HEK293 (cell line): ENCODE measurements at regions not wholly inside any gene's neighbourhood (a gene's known extent, or its start where the extent isn't known, plus 50 kb on each side); places are given as distances from the start of the nearest gene placed in this dataset.

Experiments
- CTCF ChIA-PET: fragments of 350-600 bp; formaldehyde crosslinking; extraction: SDS; loops from one replicate; lab custom pipeline; 2021; ENCODE audit warnings: antibody characterized with exemption; lab: Yijun Ruan, JAX
- POLR2A ChIA-PET: fragments of 300-600 bp; formaldehyde crosslinking; extraction: SDS; loops from one replicate; lab custom pipeline; 2020; ENCODE audit warnings: antibody characterized with exemption, inconsistent platforms; lab: Yijun Ruan, JAX
- H3K27ac ChIP-seq: fragments of 200-500 bp; sonication (Bioruptor generic); 2 replicates; pipeline ENCODE4 v1.5.1; 2014; ENCODE audit warnings: low read depth, low read length, control low read depth, inconsistent platforms; ENCODE audit errors: extremely low read depth
- H3K36me3 ChIP-seq, 2 experiments: fragments of 200-500 bp in 1 of 2; sonication (Bioruptor generic) in 1 of 2; 1 replicate in 1 of 2; 2 replicates in 1 of 2; pipeline ENCODE4 v1.5.1; 2014 to 2017; ENCODE audit warnings: inconsistent platforms in 2 of 2, low read length in 2 of 2; ENCODE audit not compliant: control insufficient read depth in 2 of 2, insufficient read depth in 1 of 2
- H3K4me1 ChIP-seq: fragments of 200-500 bp; sonication (Bioruptor generic); 2 replicates; pipeline ENCODE4 v1.5.1; 2014; ENCODE audit warnings: mild to moderate bottlenecking, low read length, inconsistent platforms; ENCODE audit not compliant: control insufficient read depth, insufficient read depth
- H3K4me3 ChIP-seq: 2 replicates; pipeline ENCODE4 v1.5.1; 2011; ENCODE audit warnings: low read depth, mild to moderate bottlenecking, control low read depth, low read length, moderate library complexity
- H3K9me3 ChIP-seq: fragments of 200-500 bp; sonication (Bioruptor generic); 2 replicates; pipeline ENCODE4 v1.5.1; 2014; ENCODE audit warnings: low read depth, low read length, inconsistent platforms; ENCODE audit not compliant: control insufficient read depth, insufficient read depth
- BCL11B ChIP-seq: fragments of 450-650 bp; formaldehyde crosslinking; IDR thresholded peaks from 2 replicates; pipeline ENCODE4 v1.5.1; 2016; ENCODE audit warnings: low read depth, missing biosample characterization, missing genetic modification characterization
- GLIS2 ChIP-seq: fragments of 450-650 bp; formaldehyde crosslinking; IDR thresholded peaks from 2 replicates; pipeline ENCODE4 v1.5.1; 2016; ENCODE audit warnings: missing biosample characterization, missing genetic modification characterization
- HOXA7 ChIP-seq: sonication (generic); formaldehyde crosslinking; IDR thresholded peaks from 2 replicates; pipeline ENCODE4 v1.8.1; 2022; ENCODE audit warnings: missing genetic modification reagents, borderline replicate concordance
- HOXD13 ChIP-seq: sonication (generic); formaldehyde crosslinking; IDR thresholded peaks from 2 replicates; pipeline ENCODE4 v1.8.0; 2022; ENCODE audit warnings: missing genetic modification reagents, borderline replicate concordance
- KLF7 ChIP-seq: fragments of 450-650 bp; formaldehyde crosslinking; IDR thresholded peaks from 2 replicates; pipeline ENCODE4 v1.5.1; 2016; ENCODE audit warnings: missing biosample characterization, missing genetic modification characterization, borderline replicate concordance
- MEIS1 ChIP-seq: sonication (generic); formaldehyde crosslinking; IDR thresholded peaks from 2 replicates; pipeline ENCODE4 v1.8.1; 2022; ENCODE audit warnings: missing genetic modification reagents, mild to moderate bottlenecking, borderline replicate concordance
- SP3 ChIP-seq: fragments of 450-650 bp; formaldehyde crosslinking; IDR thresholded peaks from 2 replicates; pipeline ENCODE4 v1.5.1; 2016; ENCODE audit warnings: missing biosample characterization, missing genetic modification characterization
- ZBTB1 ChIP-seq: fragments of 450-650 bp; formaldehyde crosslinking; IDR thresholded peaks from 2 replicates; pipeline ENCODE4 v1.5.1; 2016; ENCODE audit warnings: missing biosample characterization, missing genetic modification characterization
- ZBTB11 ChIP-seq: fragments of 450-650 bp; formaldehyde crosslinking; conservative IDR thresholded peaks from 2 replicates; pipeline ENCODE4 v1.5.1; 2016; ENCODE audit warnings: low read depth, missing biosample characterization, missing genetic modification characterization
- ZFP37 ChIP-seq: fragments of 450-650 bp; formaldehyde crosslinking; IDR thresholded peaks from 2 replicates; pipeline ENCODE4 v1.5.1; 2016; ENCODE audit warnings: missing biosample characterization, missing genetic modification characterization
- ZNF146 ChIP-seq: fragments of 450-650 bp; formaldehyde crosslinking; IDR thresholded peaks from 2 replicates; pipeline ENCODE4 v1.5.1; 2016; ENCODE audit warnings: missing biosample characterization, missing genetic modification characterization
- ZNF169 ChIP-seq: fragments of 450-650 bp; formaldehyde crosslinking; IDR thresholded peaks from 2 replicates; pipeline ENCODE4 v1.5.1; 2016; ENCODE audit warnings: missing biosample characterization, missing genetic modification characterization
- ZNF184 ChIP-seq: fragments of 450-650 bp; IDR thresholded peaks from 2 replicates; pipeline ENCODE4 v1.5.1; 2018; ENCODE audit warnings: missing biosample characterization, mild to moderate bottlenecking, missing genetic modification characterization
- ZNF19 ChIP-seq: fragments of 450-650 bp; formaldehyde crosslinking; IDR thresholded peaks from 2 replicates; pipeline ENCODE4; 2016; ENCODE audit warnings: missing biosample characterization, missing genetic modification characterization, low read depth
- ZNF211 ChIP-seq: fragments of 450-650 bp; formaldehyde crosslinking; IDR thresholded peaks from 2 replicates; pipeline ENCODE4 v1.5.1; 2016; ENCODE audit warnings: low read depth, missing biosample characterization, missing genetic modification characterization
- ZNF223 ChIP-seq: fragments of 450-650 bp; formaldehyde crosslinking; IDR thresholded peaks from 2 replicates; pipeline ENCODE4 v1.5.1; 2016; ENCODE audit warnings: missing biosample characterization, missing genetic modification characterization
- ZNF23 ChIP-seq: fragments of 450-650 bp; formaldehyde crosslinking; IDR thresholded peaks from 2 replicates; pipeline ENCODE4 v1.5.1; 2016; ENCODE audit warnings: missing biosample characterization, missing genetic modification characterization, borderline replicate concordance
- ZNF280D ChIP-seq: fragments of 450-650 bp; formaldehyde crosslinking; IDR thresholded peaks from 2 replicates; pipeline ENCODE4 v1.5.1; 2016; ENCODE audit warnings: missing biosample characterization, missing genetic modification characterization
- ZNF394 ChIP-seq: fragments of 450-650 bp; formaldehyde crosslinking; IDR thresholded peaks from 2 replicates; pipeline ENCODE4 v1.5.1; 2016; ENCODE audit warnings: missing biosample characterization, missing genetic modification characterization, mild to moderate bottlenecking, moderate library complexity, borderline replicate concordance
- ZNF510 ChIP-seq: fragments of 450-650 bp; formaldehyde crosslinking; IDR thresholded peaks from 2 replicates; pipeline ENCODE4 v1.5.1; 2018; ENCODE audit warnings: mild to moderate bottlenecking, missing genetic modification characterization, missing biosample characterization; ENCODE audit not compliant: insufficient replicate concordance
- ZNF610 ChIP-seq: fragments of 450-650 bp; formaldehyde crosslinking; IDR thresholded peaks from 2 replicates; pipeline ENCODE4 v1.5.1; 2016; ENCODE audit warnings: missing biosample characterization, missing genetic modification characterization, borderline replicate concordance
- ZNF791 ChIP-seq: fragments of 450-650 bp; formaldehyde crosslinking; IDR thresholded peaks from 2 replicates; pipeline ENCODE4 v1.5.1; 2016; ENCODE audit warnings: missing biosample characterization, missing genetic modification characterization
- TF ChIP-seq, protein P1 (sequence below): fragments of 450-650 bp; formaldehyde crosslinking; IDR thresholded peaks from 2 replicates; pipeline ENCODE4 v1.5.1; 2016; ENCODE audit warnings: missing biosample characterization, missing genetic modification characterization

GRCh38 chr1:194355488-194356106 lies 1169.2 kb upstream of the B3GALT2 start:
- POLR2A ChIA-PET = no interaction called here
- H3K4me1 ChIP-seq = no peaks in the 10 kb centered on the region
- H3K9me3 ChIP-seq = no peaks in the 10 kb centered on the region
- CTCF ChIA-PET = no interaction called here
- H3K4me3 ChIP-seq = no peak overlapping the region
- no peak for TF ChIP-seq SP3 (tag by site-specific recombination)
- TF ChIP-seq ZNF146 (tag by site-specific recombination) = no peak
- TF ChIP-seq ZNF280D (tag by site-specific recombination) = no peak
- no peak for TF ChIP-seq ZFP37
- no peak for TF ChIP-seq ZNF211
- no peak for TF ChIP-seq ZNF223 (tag by site-specific recombination)
- no peak overlapping the region for H3K27ac ChIP-seq
- H3K36me3 ChIP-seq = no peaks in the 10 kb centered on the region

- CTCF ChIA-PET = no interaction called here
- TF ChIP-seq GLIS2 (tag by site-specific recombination) (no peak), ZNF169 (tag by site-specific recombination) (no peak), ZBTB11 (tag by site-specific recombination) (no peak), MEIS1 (CRISPR knock-in tag) (no peak), HOXA7 (CRISPR knock-in tag) (no peak), ZNF394 (tag by site-specific recombination) (no peak), BCL11B (tag by site-specific recombination) (no peak), ZBTB1 (tag by site-specific recombination) (no peak), ZNF610 (tag by site-specific recombination) (no peak), HOXD13 (CRISPR knock-in tag) (no peak), ZNF19 (tag by site-specific recombination) (no peak), ZNF23 (tag by site-specific recombination) (no peak), KLF7 (tag by site-specific recombination) (no peak), ZNF510 (no peak), ZNF791 (tag by site-specific recombination) (no peak), ZNF184 (tag by site-specific recombination) (no peak)
- TF ChIP-seq, protein P1, sequence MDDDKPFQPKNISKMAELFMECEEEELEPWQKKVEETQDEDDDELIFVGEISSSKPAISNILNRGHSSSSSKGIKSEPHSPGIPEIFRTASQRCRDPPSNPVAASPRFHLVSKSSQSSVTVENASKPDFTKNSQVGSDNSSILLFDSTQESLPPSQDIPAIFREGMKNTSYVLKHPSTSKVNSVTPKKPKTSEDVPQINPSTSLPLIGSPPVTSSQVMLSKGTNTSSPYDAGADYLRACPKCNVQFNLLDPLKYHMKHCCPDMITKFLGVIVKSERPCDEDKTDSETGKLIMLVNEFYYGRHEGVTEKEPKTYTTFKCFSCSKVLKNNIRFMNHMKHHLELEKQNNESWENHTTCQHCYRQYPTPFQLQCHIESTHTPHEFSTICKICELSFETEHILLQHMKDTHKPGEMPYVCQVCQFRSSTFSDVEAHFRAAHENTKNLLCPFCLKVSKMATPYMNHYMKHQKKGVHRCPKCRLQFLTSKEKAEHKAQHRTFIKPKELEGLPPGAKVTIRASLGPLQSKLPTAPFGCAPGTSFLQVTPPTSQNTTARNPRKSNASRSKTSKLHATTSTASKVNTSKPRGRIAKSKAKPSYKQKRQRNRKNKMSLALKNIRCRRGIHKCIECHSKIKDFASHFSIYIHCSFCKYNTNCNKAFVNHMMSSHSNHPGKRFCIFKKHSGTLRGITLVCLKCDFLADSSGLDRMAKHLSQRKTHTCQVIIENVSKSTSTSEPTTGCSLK (tag by site-specific recombination) = no peak
- TF ChIP-seq, all 188 proteins: peak for 0
- Histone ChIP-seq H3K36me3 (no peaks in the 10 kb centered on the region), H3K9me3 (no peaks in the 10 kb centered on the region), H3K27ac (no peak overlapping the region), H3K4me3 (no peak overlapping the region), H3K4me1 (no peaks in the 10 kb centered on the region)
- POLR2A ChIA-PET = no interaction called here
Observed at GRCh38 chr1:194353121-194353520, 1166.7 kb upstream of the B3GALT2 start.
